ENCODE measurements at regions not wholly inside any gene's neighbourhood (a gene's known extent, or its start where the extent isn't known, plus 50 kb on each side); places are given as distances from the start of the nearest gene placed in this dataset.

GRCh38 chr13:103405297-103405696, 339.1 kb upstream of the SLC10A2 start:
- no peak overlapping the region for H3K14ac ChIP-seq (ENCODE audit: insufficient read length)
- no peak overlapping the region for H2BK20ac ChIP-seq (ENCODE audit: low read length)
- CTCF ChIA-PET (ENCODE audit: partially characterized antibody), result interaction anchor here (1.5 kb wide), 1 partner anchor 16 kb away, joined by 3 read pairs; no protein-coding TSS in a partner anchor

More at GRCh38 chr13:103405297-103405696, 339.1 kb upstream of the SLC10A2 start:
- Histone ChIP-seq H3K23me2 (ENCODE audit: low read depth, low read length) (no peaks in the 10 kb centered on the region), H3K9me3 (ENCODE audit: insufficient read depth in 2 of 2, low read depth in 1 of 2, low read length in 1 of 2) (no peaks in the 10 kb centered on the region), H3K4me3 (ENCODE audit: extremely low read depth in 1 of 4, insufficient read depth in 2 of 4, low read depth in 3 of 4, low read length in 4 of 4) (no peak overlapping the region), H3K56ac (replicated peaks; ENCODE audit: insufficient read length, low read depth, low read length) (no peak overlapping the region), H2BK5ac (ENCODE audit: low read depth, low read length) (no peak overlapping the region), H2BK12ac (ENCODE audit: low read depth, low read length) (no peak overlapping the region), H4K5ac (ENCODE audit: insufficient read length, low read depth, low read length) (no peak overlapping the region), H2AFZ (ENCODE audit: low read length) (no peak overlapping the region; the same call in 1 of the 2 replicates), H3K18ac (ENCODE audit: extremely low read depth, low read length) (no peak overlapping the region; the same call in 1 of the 2 replicates), H2BK15ac (ENCODE audit: low read length) (no peak overlapping the region), H4K91ac (replicated peaks; ENCODE audit: insufficient read length, low read length) (no peak overlapping the region), H2AK5ac (ENCODE audit: low read depth, low read length) (no peak overlapping the region), H3K9ac (replicated peaks in 1 of 4; ENCODE audit: extremely low read depth in 1 of 4, low read depth in 3 of 4, low read length in 3 of 4) (no peak overlapping the region), H4K8ac (ENCODE audit: extremely low read depth, insufficient read depth, low read length) (no peak overlapping the region), H3K79me2 (ENCODE audit: control insufficient read depth in 1 of 2, insufficient read depth in 2 of 2, low read length in 2 of 2) (no peaks in the 10 kb centered on the region), H3K4me2 (ENCODE audit: insufficient read depth in 1 of 2, low read depth in 2 of 2, low read length in 2 of 2) (no peak overlapping the region), H3K23ac (ENCODE audit: insufficient read length) (no peak overlapping the region), H3K36me3 (ENCODE audit: control insufficient read depth in 2 of 4, insufficient read depth in 4 of 4, low read length in 3 of 4) (no peaks in the 10 kb centered on the region), H3K27me3 (replicated peaks in 1 of 4; ENCODE audit: control insufficient read depth in 3 of 4, extremely low read depth in 1 of 4, insufficient read depth in 3 of 4, low read length in 3 of 4) (no peaks in the 10 kb centered on the region), H4K20me1 (replicated peaks in 1 of 2; ENCODE audit: control insufficient read depth in 1 of 2, insufficient read depth in 2 of 2, low read length in 2 of 2) (no peaks in the 10 kb centered on the region), H2BK120ac (replicated peaks; ENCODE audit: low read depth, low read length) (no peak overlapping the region), H3K27ac (ENCODE audit: low read depth, low read length) (no peak overlapping the region), H3K4me1 (replicated peaks in 1 of 4; ENCODE audit: control insufficient read depth in 3 of 4, insufficient read depth in 4 of 4, low read length in 3 of 4) (peaks cover 0 to 14% (median 10%) of the 10 kb centered on the region in 4 experiments; a peak in 5 of 7 replicates), H3K4ac (replicated peaks; ENCODE audit: insufficient read length, low read depth, low read length) (no peak overlapping the region), H3K79me1 (ENCODE audit: low read depth, low read length) (no peaks in the 10 kb centered on the region)
- FAIRE-seq (no peak), DNase-seq (ENCODE audit: low read depth in 1 of 2, low spot score in 2 of 2) (no peak)
- WGBS, 2 experiments (ENCODE audit: extremely low coverage in 1 of 2, insufficient coverage in 1 of 2, insufficient read length in 1 of 2, insufficient replicate concordance in 2 of 2, low coverage in 1 of 2, low lambda C conversion rate in 2 of 2, missing lambda C conversion rate in 1 of 2), result 95% methylated on average over 2 of the region's 2 CpGs; no CpG with 5 or more reads in 1 of the 2 experiments
- POLR2A ChIA-PET (ENCODE audit: partially characterized antibody), result no interaction called here
- no peak for TF ChIP-seq JUND (IDR thresholded peaks at IDR 0.05; ENCODE audit: low read length)
- TF ChIP-seq RFX5 (IDR thresholded peaks at IDR 0.05; ENCODE audit: borderline replicate concordance, low read depth, low read length), result no peak
- TF ChIP-seq KDM5A (IDR thresholded peaks at IDR 0.05; ENCODE audit: low read length), result no peak
- no peak for TF ChIP-seq EZH2 (IDR thresholded peaks at IDR 0.05; ENCODE audit: low read depth, low read length, severe bottlenecking)
- no peak for TF ChIP-seq SIN3A (conservative IDR thresholded peaks at IDR 0.05 in 1 of 2, IDR thresholded peaks at IDR 0.05 in 1 of 2; ENCODE audit: low read depth in 1 of 2, low read length in 2 of 2)
- TF ChIP-seq HDAC2 (IDR thresholded peaks at IDR 0.05; ENCODE audit: borderline replicate concordance in 1 of 2, low read depth in 2 of 2, low read length in 2 of 2), result no peak
- TF ChIP-seq CTCF (IDR thresholded peaks at IDR 0.05; ENCODE audit: control extremely low read depth in 1 of 3, insufficient read depth in 1 of 3, low read depth in 1 of 3, low read length in 3 of 3), result no peak
- TF ChIP-seq TAF1 (IDR thresholded peaks at IDR 0.05; ENCODE audit: low read depth, low read length), result no peak
- TF ChIP-seq ATF3 (IDR thresholded peaks at IDR 0.05; ENCODE audit: insufficient read depth, low read depth, low read length), result no peak
